Thymus (tissue), 11 donors: ENCODE measurements at regions not wholly inside any gene's neighbourhood (a gene's known extent, or its start where the extent isn't known, plus 50 kb on each side); places are given as distances from the start of the nearest gene placed in this dataset.

Source experiments
- DNase-seq, 9 donors: peaks; one replicate each; pipeline ENCODE4 v3.0.0-alpha.2; 2013; ENCODE audit warnings: low spot score in 9 of 9, low read depth in 6 of 9, missing footprints in 1 of 9
- H3K27ac ChIP-seq, 2 donors: one replicate each; pipeline ENCODE4 v1.5.1; 2013; ENCODE audit warnings: control low read depth in 1 of 2, low read depth in 1 of 2, low read length in 1 of 2, mild to moderate bottlenecking in 1 of 2, moderate library complexity in 1 of 2
- H3K27me3 ChIP-seq, 2 donors: one replicate each; pipeline ENCODE4 v1.5.1; 2013; ENCODE audit warnings: low read length in 1 of 2; ENCODE audit not compliant: control insufficient read depth in 2 of 2, insufficient read depth in 1 of 2
- H3K36me3 ChIP-seq, 2 donors: one replicate each; pipeline ENCODE4 v1.5.1; 2013; ENCODE audit warnings: low read length in 1 of 2, mild to moderate bottlenecking in 1 of 2, moderate library complexity in 1 of 2; ENCODE audit not compliant: control insufficient read depth in 2 of 2, insufficient read depth in 2 of 2
- H3K4me1 ChIP-seq, 2 donors: one replicate each; pipeline ENCODE4 v1.5.1; 2013; ENCODE audit warnings: low read length in 2 of 2; ENCODE audit not compliant: control insufficient read depth in 2 of 2, insufficient read depth in 2 of 2
- H3K4me3 ChIP-seq, 2 donors: one replicate each; pipeline ENCODE4 v1.5.1; 2013; ENCODE audit warnings: low read length in 2 of 2, control low read depth in 1 of 2, mild to moderate bottlenecking in 1 of 2
- H3K9me3 ChIP-seq, 2 donors: one replicate each; pipeline ENCODE4 v1.5.1; 2013; ENCODE audit warnings: low read length in 1 of 2, mild to moderate bottlenecking in 1 of 2; ENCODE audit not compliant: control insufficient read depth in 2 of 2, insufficient read depth in 1 of 2
- WGBS: extraction: QIAGEN DNeasy Blood & Tissue Kit; methylation state at CpG from one replicate; pipeline ENCODE4 v1.1.7; 2013; 5-methylcytosine and 5-hydroxymethylcytosine counted together
- donor health status: healthy.

- Histone ChIP-seq H3K36me3 (no peaks in the 10 kb centered on the region), H3K27ac (no peak overlapping the region), H3K9me3 (no peaks in the 10 kb centered on the region), H3K4me1 (peaks cover 2 to 4% of the 10 kb centered on the region in 2 donors), H3K27me3 (no peaks in the 10 kb centered on the region), H3K4me3 (no peak overlapping the region)
- DNase-seq: no peak
- 92% methylated on average over 9 of the region's 9 CpGs for WGBS
These were observed 56.7 kb upstream of the NUP160 start for GRCh38 chr11:47904808-47905207.

GRCh38 chr11:47904048-47904447 lies 55.9 kb upstream of the NUP160 start:
- 86% methylated on average over 3 of the region's 3 CpGs for WGBS
- DNase-seq: no peak

GRCh38 chr11:47899801-47900200 lies 51.7 kb upstream of the NUP160 start:
- no peak overlapping the region for H3K27ac ChIP-seq

More at GRCh38 chr11:47904048-47904447, 55.9 kb upstream of the NUP160 start:
- no peaks in the 10 kb centered on the region for H3K9me3 ChIP-seq
- H3K4me3 ChIP-seq: no peak overlapping the region
- no peaks in the 10 kb centered on the region for H3K36me3 ChIP-seq
- H3K4me1 ChIP-seq: peaks cover 2 to 4% of the 10 kb centered on the region in 2 donors
- H3K27ac ChIP-seq: no peak overlapping the region
- H3K27me3 ChIP-seq: no peaks in the 10 kb centered on the region

More at GRCh38 chr11:47899801-47900200, 51.7 kb upstream of the NUP160 start:
- no peaks in the 10 kb centered on the region for H3K4me1 ChIP-seq
- H3K36me3 ChIP-seq: no peaks in the 10 kb centered on the region
- 40% methylated on average over 2 of the region's 2 CpGs for WGBS
- H3K9me3 ChIP-seq: no peaks in the 10 kb centered on the region
- no peaks in the 10 kb centered on the region for H3K27me3 ChIP-seq
- H3K4me3 ChIP-seq: no peak overlapping the region
- no peak for DNase-seq
